ENCODE measurements at regions not wholly inside any gene's neighbourhood (a gene's known extent, or its start where the extent isn't known, plus 50 kb on each side); places are given as distances from the start of the nearest gene placed in this dataset.

- H3K27me3 ChIP-seq (ENCODE audit: insufficient read depth, low read length): no peaks in the 10 kb centered on the region
- WGBS (ENCODE audit: extremely low coverage, insufficient coverage, insufficient read length): no CpG with 5 or more reads among the region's 2 CpGs
- no peaks in the 10 kb centered on the region for H3K79me1 ChIP-seq (ENCODE audit: low read length)
- H2BK12ac ChIP-seq (ENCODE audit: low read length): no peak overlapping the region
- H3K4me3 ChIP-seq (ENCODE audit: low read depth, low read length): no peak overlapping the region
- H2AK5ac ChIP-seq (ENCODE audit: low read length): no peak overlapping the region
- no peak overlapping the region for H2AFZ ChIP-seq (ENCODE audit: insufficient read depth, low read length, poor library complexity)
- H3K4me1 ChIP-seq (ENCODE audit: control insufficient read depth in 1 of 2, insufficient read depth in 2 of 2, low read length in 2 of 2): no peaks in the 10 kb centered on the region
- no peaks in the 10 kb centered on the region for H3K9me3 ChIP-seq (ENCODE audit: insufficient read depth, low read depth, low read length)
- H3K79me2 ChIP-seq (ENCODE audit: control insufficient read depth, insufficient read depth, low read length, poor library complexity): no peaks in the 10 kb centered on the region
- H3K9ac ChIP-seq (ENCODE audit: low read length): no peak overlapping the region
- no peak overlapping the region for H4K12ac ChIP-seq (ENCODE audit: low read depth, low read length)
- no peak overlapping the region for H3K18ac ChIP-seq (ENCODE audit: low read length)
- no peak overlapping the region for H4K8ac ChIP-seq (ENCODE audit: low read depth, low read length)
- no peaks in the 10 kb centered on the region for H3K36me3 ChIP-seq (ENCODE audit: control insufficient read depth in 1 of 2, insufficient read depth in 2 of 2, low read length in 2 of 2)
- no peak overlapping the region for H3K4me2 ChIP-seq (ENCODE audit: low read length)
- H3K23ac ChIP-seq (ENCODE audit: low read length): no peak overlapping the region
- H2BK120ac ChIP-seq (ENCODE audit: insufficient read depth, low read length, poor library complexity): no peak overlapping the region
- no peak overlapping the region for H4K91ac ChIP-seq (ENCODE audit: low read depth, low read length)
- H2BK5ac ChIP-seq (ENCODE audit: low read depth, low read length, poor library complexity): no peak overlapping the region
- H3K27ac ChIP-seq (ENCODE audit: low read depth, low read length): no peak overlapping the region
- H3K4ac ChIP-seq (ENCODE audit: low read depth, low read length): no peak overlapping the region
- DNase-seq: no peak
- no peak overlapping the region for H3K14ac ChIP-seq (ENCODE audit: low read length)
Observed at GRCh38 chr12:115722181-115722580, 555.3 kb downstream of the MED13L start.

GRCh38 chr12:115716551-115716950 is 560.9 kb downstream of the MED13L start:
- no peak overlapping the region for H4K12ac ChIP-seq (ENCODE audit: low read depth, low read length)
- H3K23ac ChIP-seq (ENCODE audit: low read length): no peak overlapping the region
- H3K14ac ChIP-seq (ENCODE audit: low read length): no peak overlapping the region
- no peak overlapping the region for H2BK120ac ChIP-seq (ENCODE audit: insufficient read depth, low read length, poor library complexity)
- H3K27ac ChIP-seq (ENCODE audit: low read depth, low read length): no peak overlapping the region
- no peak overlapping the region for H3K4me2 ChIP-seq (ENCODE audit: low read length)
- no peaks in the 10 kb centered on the region for H3K4me1 ChIP-seq (ENCODE audit: control insufficient read depth in 1 of 2, insufficient read depth in 2 of 2, low read length in 2 of 2)
- WGBS (ENCODE audit: extremely low coverage, insufficient coverage, insufficient read length): 100% methylated on average over 1 of the region's 4 CpGs
- no peak overlapping the region for H2AK5ac ChIP-seq (ENCODE audit: low read length)
- no peak overlapping the region for H3K9ac ChIP-seq (ENCODE audit: low read length)
- no peak overlapping the region for H2AFZ ChIP-seq (ENCODE audit: insufficient read depth, low read length, poor library complexity)
- no peak overlapping the region for H3K18ac ChIP-seq (ENCODE audit: low read length)
- no peak overlapping the region for H3K4me3 ChIP-seq (ENCODE audit: low read depth, low read length)
- H3K4ac ChIP-seq (ENCODE audit: low read depth, low read length): no peak overlapping the region
- peaks cover 3% of the 10 kb centered on the region for H3K27me3 ChIP-seq (ENCODE audit: insufficient read depth, low read length)
- H3K36me3 ChIP-seq (ENCODE audit: control insufficient read depth in 1 of 2, insufficient read depth in 2 of 2, low read length in 2 of 2): no peaks in the 10 kb centered on the region
- no peak for DNase-seq
- H2BK12ac ChIP-seq (ENCODE audit: low read length): no peak overlapping the region
- H3K9me3 ChIP-seq (ENCODE audit: insufficient read depth, low read depth, low read length): no peaks in the 10 kb centered on the region
- no peak overlapping the region for H2BK5ac ChIP-seq (ENCODE audit: low read depth, low read length, poor library complexity)
- H3K79me1 ChIP-seq (ENCODE audit: low read length): no peaks in the 10 kb centered on the region
- no peaks in the 10 kb centered on the region for H3K79me2 ChIP-seq (ENCODE audit: control insufficient read depth, insufficient read depth, low read length, poor library complexity)
- no peak overlapping the region for H4K91ac ChIP-seq (ENCODE audit: low read depth, low read length)
- no peak overlapping the region for H4K8ac ChIP-seq (ENCODE audit: low read depth, low read length)

- no CpG with 5 or more reads among the region's 3 CpGs for WGBS (ENCODE audit: extremely low coverage, insufficient coverage, insufficient read length)
- H3K4ac ChIP-seq (ENCODE audit: low read depth, low read length): no peak overlapping the region
- H3K4me3 ChIP-seq (ENCODE audit: low read depth, low read length): no peak overlapping the region
Observed at GRCh38 chr12:115712676-115713075, 564.8 kb downstream of the MED13L start.

GRCh38 chr12:115710104-115710564 is 567.4 kb downstream of the MED13L start:
- no peak overlapping the region for H3K14ac ChIP-seq (ENCODE audit: low read length)
- no peak overlapping the region for H4K8ac ChIP-seq (ENCODE audit: low read depth, low read length)
- no peak overlapping the region for H3K18ac ChIP-seq (ENCODE audit: low read length)
- no peak overlapping the region for H2AK5ac ChIP-seq (ENCODE audit: low read length)
- H3K9ac ChIP-seq (ENCODE audit: low read length): no peak overlapping the region
- no peaks in the 10 kb centered on the region for H3K9me3 ChIP-seq (ENCODE audit: insufficient read depth, low read depth, low read length)
- no peaks in the 10 kb centered on the region for H3K36me3 ChIP-seq (ENCODE audit: control insufficient read depth in 1 of 2, insufficient read depth in 2 of 2, low read length in 2 of 2)
- no peaks in the 10 kb centered on the region for H3K79me1 ChIP-seq (ENCODE audit: low read length)
- peak; percentile 81 to 82 for DNase-seq
- no peak overlapping the region for H3K4me2 ChIP-seq (ENCODE audit: low read length)
- peaks cover 3% of the 10 kb centered on the region for H3K27me3 ChIP-seq (ENCODE audit: insufficient read depth, low read length)
- no peak overlapping the region for H3K23ac ChIP-seq (ENCODE audit: low read length)
- H2AFZ ChIP-seq (ENCODE audit: insufficient read depth, low read length, poor library complexity): no peak overlapping the region
- no peaks in the 10 kb centered on the region for H3K4me1 ChIP-seq (ENCODE audit: control insufficient read depth in 1 of 2, insufficient read depth in 2 of 2, low read length in 2 of 2)
- WGBS (ENCODE audit: extremely low coverage, insufficient coverage, insufficient read length): no CpG with 5 or more reads among the region's 3 CpGs
- H2BK5ac ChIP-seq (ENCODE audit: low read depth, low read length, poor library complexity): no peak overlapping the region
- no peak overlapping the region for H2BK12ac ChIP-seq (ENCODE audit: low read length)
- H2BK120ac ChIP-seq (ENCODE audit: insufficient read depth, low read length, poor library complexity): no peak overlapping the region
- H3K27ac ChIP-seq (ENCODE audit: low read depth, low read length): no peak overlapping the region
- H3K4ac ChIP-seq (ENCODE audit: low read depth, low read length): no peak overlapping the region
- no peak overlapping the region for H4K12ac ChIP-seq (ENCODE audit: low read depth, low read length)
- no peaks in the 10 kb centered on the region for H3K79me2 ChIP-seq (ENCODE audit: control insufficient read depth, insufficient read depth, low read length, poor library complexity)
- H4K91ac ChIP-seq (ENCODE audit: low read depth, low read length): no peak overlapping the region
- H3K4me3 ChIP-seq (ENCODE audit: low read depth, low read length): no peak overlapping the region

More at GRCh38 chr12:115712676-115713075, 564.8 kb downstream of the MED13L start:
- H3K23ac ChIP-seq (ENCODE audit: low read length): no peak overlapping the region
- no peak overlapping the region for H4K8ac ChIP-seq (ENCODE audit: low read depth, low read length)
- no peaks in the 10 kb centered on the region for H3K4me1 ChIP-seq (ENCODE audit: control insufficient read depth in 1 of 2, insufficient read depth in 2 of 2, low read length in 2 of 2)
- no peak overlapping the region for H2BK5ac ChIP-seq (ENCODE audit: low read depth, low read length, poor library complexity)
- no peak overlapping the region for H4K91ac ChIP-seq (ENCODE audit: low read depth, low read length)
- no peaks in the 10 kb centered on the region for H3K79me2 ChIP-seq (ENCODE audit: control insufficient read depth, insufficient read depth, low read length, poor library complexity)
- H2BK120ac ChIP-seq (ENCODE audit: insufficient read depth, low read length, poor library complexity): no peak overlapping the region
- no peak overlapping the region for H3K18ac ChIP-seq (ENCODE audit: low read length)
- no peak overlapping the region for H4K12ac ChIP-seq (ENCODE audit: low read depth, low read length)
- no peak overlapping the region for H2AK5ac ChIP-seq (ENCODE audit: low read length)
- no peaks in the 10 kb centered on the region for H3K36me3 ChIP-seq (ENCODE audit: control insufficient read depth in 1 of 2, insufficient read depth in 2 of 2, low read length in 2 of 2)
- H3K27ac ChIP-seq (ENCODE audit: low read depth, low read length): no peak overlapping the region
- H3K9me3 ChIP-seq (ENCODE audit: insufficient read depth, low read depth, low read length): no peaks in the 10 kb centered on the region
- H2AFZ ChIP-seq (ENCODE audit: insufficient read depth, low read length, poor library complexity): no peak overlapping the region
- no peak overlapping the region for H3K4me2 ChIP-seq (ENCODE audit: low read length)
- no peak for DNase-seq
- H2BK12ac ChIP-seq (ENCODE audit: low read length): no peak overlapping the region
- peaks cover 3% of the 10 kb centered on the region for H3K27me3 ChIP-seq (ENCODE audit: insufficient read depth, low read length)
- H3K14ac ChIP-seq (ENCODE audit: low read length): no peak overlapping the region
- no peak overlapping the region for H3K9ac ChIP-seq (ENCODE audit: low read length)
- no peaks in the 10 kb centered on the region for H3K79me1 ChIP-seq (ENCODE audit: low read length)

Measured in trophoblast cell (in vitro differentiated cells and primary cell).